ENCODE measurements at regions not wholly inside any gene's neighbourhood (a gene's known extent, or its start where the extent isn't known, plus 50 kb on each side); places are given as distances from the start of the nearest gene placed in this dataset.

GRCh38 chr17:31724026-31724425 lies 135.0 kb downstream of the COPRS start (continued):
- TF ChIP-seq RREB1 (CRISPR knock-in tag; IDR thresholded peaks at IDR 0.05) = no peak
- TF ChIP-seq ZNF12 (CRISPR knock-in tag; IDR thresholded peaks at IDR 0.05) = no peak
- no peak for TF ChIP-seq BRD4 (IDR thresholded peaks at IDR 0.05)
- no peak for TF ChIP-seq ZNF551 (CRISPR knock-in tag; IDR thresholded peaks at IDR 0.05)
- no peak for TF ChIP-seq TCF7 (IDR thresholded peaks at IDR 0.05; ENCODE audit: borderline replicate concordance)
- no peak for TF ChIP-seq SPI1 (IDR thresholded peaks at IDR 0.05; ENCODE audit: borderline replicate concordance, low read depth, low read length)
- TF ChIP-seq PYGO2 (tag; IDR thresholded peaks at IDR 0.05) = no peak
- TF ChIP-seq CHAMP1 (IDR thresholded peaks at IDR 0.05) = no peak
- TF ChIP-seq COPS2 (conservative IDR thresholded peaks at IDR 0.05) = no peak
- no peak for TF ChIP-seq POU5F1 (IDR thresholded peaks at IDR 0.05; ENCODE audit: borderline replicate concordance, low read depth, low read length, partially characterized antibody)
